SJSA1 (cell line): ENCODE measurements at regions not wholly inside any gene's neighbourhood (a gene's known extent, or its start where the extent isn't known, plus 50 kb on each side); places are given as distances from the start of the nearest gene placed in this dataset.

Experiments used
- DNase-seq, 2 experiments: peaks; one replicate each; pipeline ENCODE4 v3.0.0-alpha.2; 2015 to 2020; ENCODE audit warnings: low spot score in 2 of 2, low read depth in 1 of 2
- H3K27ac ChIP-seq: fragments of 250-450 bp; sonication (Bioruptor Pico); 2 replicates; pipeline ENCODE4 v1.5.1; 2020; ENCODE audit warnings: mild to moderate bottlenecking, moderate library complexity
- H3K27me3 ChIP-seq: fragments of 250-450 bp; sonication (Bioruptor Pico); replicated peaks from 2 replicates; pipeline ENCODE4 v1.5.1; 2020; ENCODE audit warnings: mild to moderate bottlenecking, moderate library complexity
- H3K36me3 ChIP-seq: fragments of 250-450 bp; sonication (Bioruptor Pico); 2 replicates; pipeline ENCODE4 v1.5.1; 2020; ENCODE audit warnings: mild to moderate bottlenecking
- H3K4me1 ChIP-seq: fragments of 250-450 bp; sonication (Bioruptor Pico); replicated peaks from 2 replicates; pipeline ENCODE4 v1.6.1; 2021; ENCODE audit warnings: mild to moderate bottlenecking
- H3K4me3 ChIP-seq: fragments of 250-450 bp; sonication (Bioruptor Pico); 2 replicates; pipeline ENCODE4 v1.5.1; 2020; ENCODE audit warnings: mild to moderate bottlenecking
- H3K9me3 ChIP-seq: fragments of 250-450 bp; sonication (Bioruptor Pico); replicated peaks from 2 replicates; pipeline ENCODE4 v1.5.1; 2020; ENCODE audit warnings: mild to moderate bottlenecking

- Histone ChIP-seq H3K9me3 (no peaks in the 10 kb centered on the region), H3K27ac (no peak overlapping the region), H3K4me1 (peaks cover 17% of the 10 kb centered on the region), H3K36me3 (no peaks in the 10 kb centered on the region), H3K4me3 (no peak overlapping the region), H3K27me3 (peaks cover 3% of the 10 kb centered on the region; the same call in 1 of the 2 replicates)
- no peak for DNase-seq
Measured at GRCh38 chr20:57883224-57883623, 173.4 kb upstream of the PMEPA1 start.

DNA sequence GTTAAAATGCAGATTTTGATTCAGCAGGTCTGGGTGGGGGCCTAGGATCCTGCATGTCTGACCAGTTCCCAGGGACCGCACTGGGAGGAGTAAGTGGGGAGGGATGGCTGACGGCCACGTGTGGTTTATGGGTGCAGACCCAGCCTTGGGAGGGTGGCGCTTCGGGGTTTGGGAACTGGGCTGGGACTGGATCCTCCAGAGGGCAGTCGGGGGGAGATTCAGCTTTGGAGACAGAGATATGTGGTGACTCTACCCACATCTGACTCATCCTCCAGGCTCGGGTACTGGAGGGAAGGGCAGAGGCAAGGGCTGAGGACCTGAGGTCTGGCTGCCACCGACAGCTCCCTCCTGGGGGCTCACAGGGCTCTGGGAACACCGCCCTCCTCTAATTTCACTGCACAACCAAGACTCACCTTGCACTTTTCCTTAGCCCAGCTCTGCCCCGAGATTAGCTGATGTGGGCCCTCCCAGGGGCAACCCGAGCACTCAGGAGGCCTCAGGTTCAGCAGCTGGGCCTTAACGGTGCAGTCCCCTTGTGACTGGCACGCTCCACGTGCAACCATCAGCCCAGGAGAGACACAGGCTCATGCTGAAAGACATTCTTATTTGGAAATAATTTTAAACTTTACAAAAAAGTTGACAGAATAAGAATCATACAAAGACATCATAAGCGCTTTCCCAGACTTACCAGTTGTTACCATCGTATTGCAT is 172.8 kb upstream of the PMEPA1 start:
- Histone ChIP-seq H3K27ac (no peak overlapping the region), H3K27me3 (peaks cover 3% of the 10 kb centered on the region; the same call in 1 of the 2 replicates), H3K4me1 (peaks cover 17% of the 10 kb centered on the region), H3K36me3 (no peaks in the 10 kb centered on the region), H3K9me3 (no peaks in the 10 kb centered on the region), H3K4me3 (no peak overlapping the region)
- DNase-seq = peak; percentile 33 to 69

- Histone ChIP-seq H3K27me3 (peaks cover 3% of the 10 kb centered on the region; the same call in 1 of the 2 replicates), H3K4me3 (no peak overlapping the region), H3K4me1 (peaks cover 17% of the 10 kb centered on the region), H3K27ac (no peak overlapping the region), H3K9me3 (no peaks in the 10 kb centered on the region), H3K36me3 (no peaks in the 10 kb centered on the region)
- peak in 1 of 2 experiments; percentile 23 for DNase-seq
Measured at GRCh38 chr20:57881466-57882385, 171.9 kb upstream of the PMEPA1 start.

GRCh38 chr20:57880571-57880892 is 170.7 kb upstream of the PMEPA1 start:
- Histone ChIP-seq H3K4me1 (peaks cover 17% of the 10 kb centered on the region), H3K27ac (no peak overlapping the region), H3K27me3 (peaks cover 3% of the 10 kb centered on the region; the same call in 1 of the 2 replicates), H3K36me3 (no peaks in the 10 kb centered on the region), H3K9me3 (no peaks in the 10 kb centered on the region), H3K4me3 (no peak overlapping the region)
- peak in 1 of 2 experiments; percentile 27 for DNase-seq

DNA sequence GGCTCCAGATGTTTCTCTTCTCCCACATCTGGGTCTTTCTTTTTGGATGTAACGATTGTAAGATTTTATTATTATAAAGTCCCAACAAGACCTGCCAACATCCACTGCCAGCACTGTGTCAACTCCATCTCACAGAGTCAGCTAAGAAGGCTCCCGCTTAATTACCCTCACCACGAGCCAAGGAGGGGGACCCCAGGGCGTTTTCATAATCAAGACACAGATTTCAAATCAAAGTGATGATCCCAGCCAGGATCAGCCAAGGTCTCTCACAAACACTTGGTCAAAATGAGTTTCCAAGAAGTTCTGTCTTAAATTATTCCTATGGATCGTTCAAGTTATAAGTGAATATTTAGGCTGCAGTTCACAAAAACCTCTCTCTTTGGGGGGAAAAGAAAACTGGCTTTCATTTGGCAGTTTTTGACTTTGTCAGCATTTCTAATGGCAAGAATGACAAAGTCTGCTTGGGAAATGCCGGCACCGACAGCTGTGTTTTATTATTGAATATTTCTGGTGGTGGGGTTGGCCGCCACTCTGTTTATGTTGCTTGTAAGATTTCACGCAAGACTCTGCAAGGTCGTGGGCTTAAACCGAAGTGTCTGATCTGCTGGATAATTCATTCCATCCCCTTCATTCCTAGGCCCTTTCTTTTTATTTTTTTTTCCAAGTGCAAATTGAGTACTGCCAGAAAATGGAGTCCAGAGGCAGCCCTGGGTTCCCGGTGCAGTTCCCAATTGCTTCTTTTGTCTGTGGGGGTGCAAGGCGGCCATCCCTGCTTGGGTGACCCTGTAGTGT is 170.2 kb upstream of the PMEPA1 start:
- no peaks in the 10 kb centered on the region for H3K9me3 ChIP-seq
- no peak overlapping the region for H3K4me3 ChIP-seq
- peaks cover 3% of the 10 kb centered on the region; the same call in 1 of the 2 replicates for H3K27me3 ChIP-seq
- peaks cover 17% of the 10 kb centered on the region for H3K4me1 ChIP-seq
- no peaks in the 10 kb centered on the region for H3K36me3 ChIP-seq
- no peak overlapping the region for H3K27ac ChIP-seq
- DNase-seq = peak in 1 of 2 experiments; percentile 16

GRCh38 chr20:57879437-57879778 is 169.6 kb upstream of the PMEPA1 start:
- peaks cover 17% of the 10 kb centered on the region for H3K4me1 ChIP-seq
- H3K27ac ChIP-seq = no peak overlapping the region
- no peaks in the 10 kb centered on the region for H3K36me3 ChIP-seq
- H3K9me3 ChIP-seq = no peaks in the 10 kb centered on the region
- peaks cover 3% of the 10 kb centered on the region; the same call in 1 of the 2 replicates for H3K27me3 ChIP-seq
- H3K4me3 ChIP-seq = no peak overlapping the region
- DNase-seq = peak in 1 of 2 experiments; percentile 10

DNA sequence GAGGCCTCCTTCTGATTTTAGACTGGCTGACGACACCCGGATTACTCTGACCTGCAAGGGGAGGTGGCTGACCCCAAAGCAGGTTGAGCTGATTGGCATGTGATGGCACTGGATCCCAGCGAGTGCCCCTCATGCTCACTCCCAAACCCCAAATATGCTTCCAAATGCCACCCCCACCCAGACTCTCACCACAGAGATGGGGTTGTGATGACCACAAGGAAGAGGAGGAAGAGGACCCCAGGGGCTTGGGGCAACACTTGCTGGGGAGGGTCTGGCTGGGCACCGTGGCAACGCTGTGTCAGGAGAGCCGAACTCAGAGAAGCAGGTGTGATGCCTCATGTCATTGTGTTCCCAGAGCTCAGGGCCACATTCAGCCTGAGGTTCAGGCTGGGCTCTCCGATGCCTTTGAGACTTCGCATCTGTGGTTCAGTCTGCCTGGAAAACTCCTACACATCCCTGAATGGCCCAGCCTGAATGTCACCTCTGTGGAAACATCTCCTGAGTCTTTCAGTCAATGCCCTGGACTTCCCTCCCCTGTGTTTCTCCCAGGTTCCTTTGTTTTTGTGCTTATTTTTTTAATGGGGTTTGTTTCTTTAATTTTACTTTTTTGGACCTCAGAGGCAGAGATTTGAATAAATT is 169.1 kb upstream of the PMEPA1 start:
- no peaks in the 10 kb centered on the region for H3K36me3 ChIP-seq
- H3K4me1 ChIP-seq = peaks cover 17% of the 10 kb centered on the region

DNA sequence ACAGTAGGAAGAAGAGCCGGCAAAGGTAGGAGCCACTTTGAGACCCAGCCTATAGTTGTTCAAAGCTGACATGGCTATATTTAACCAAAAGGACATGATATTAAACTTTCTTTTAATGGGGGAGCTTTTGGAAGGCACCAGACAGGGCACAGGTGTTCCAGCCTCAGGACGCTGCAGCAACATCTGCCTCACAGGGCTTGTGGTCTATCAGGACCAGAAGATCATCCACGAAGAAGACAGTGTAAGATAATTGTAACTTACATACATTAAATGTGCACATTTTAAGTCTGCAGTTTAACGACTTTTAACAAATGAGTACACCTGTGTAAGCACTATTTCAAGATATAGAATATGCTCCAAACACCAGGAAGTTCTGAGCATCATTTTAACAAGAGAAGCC is 168.2 kb upstream of the PMEPA1 start:
- H3K4me1 ChIP-seq = peaks cover 17% of the 10 kb centered on the region
- H3K4me3 ChIP-seq = no peak overlapping the region
- H3K36me3 ChIP-seq = no peaks in the 10 kb centered on the region
- no peak overlapping the region for H3K27ac ChIP-seq
- peaks cover 3% of the 10 kb centered on the region; the same call in 1 of the 2 replicates for H3K27me3 ChIP-seq
- DNase-seq = no peak
- H3K9me3 ChIP-seq = no peaks in the 10 kb centered on the region

More for the DNA sequence above, 169.1 kb upstream of the PMEPA1 start:
- H3K27me3 ChIP-seq = peaks cover 3% of the 10 kb centered on the region; the same call in 1 of the 2 replicates
- no peaks in the 10 kb centered on the region for H3K9me3 ChIP-seq
- no peak overlapping the region for H3K27ac ChIP-seq
- H3K4me3 ChIP-seq = no peak overlapping the region
- peak in 1 of 2 experiments; percentile 25 for DNase-seq

DNA sequence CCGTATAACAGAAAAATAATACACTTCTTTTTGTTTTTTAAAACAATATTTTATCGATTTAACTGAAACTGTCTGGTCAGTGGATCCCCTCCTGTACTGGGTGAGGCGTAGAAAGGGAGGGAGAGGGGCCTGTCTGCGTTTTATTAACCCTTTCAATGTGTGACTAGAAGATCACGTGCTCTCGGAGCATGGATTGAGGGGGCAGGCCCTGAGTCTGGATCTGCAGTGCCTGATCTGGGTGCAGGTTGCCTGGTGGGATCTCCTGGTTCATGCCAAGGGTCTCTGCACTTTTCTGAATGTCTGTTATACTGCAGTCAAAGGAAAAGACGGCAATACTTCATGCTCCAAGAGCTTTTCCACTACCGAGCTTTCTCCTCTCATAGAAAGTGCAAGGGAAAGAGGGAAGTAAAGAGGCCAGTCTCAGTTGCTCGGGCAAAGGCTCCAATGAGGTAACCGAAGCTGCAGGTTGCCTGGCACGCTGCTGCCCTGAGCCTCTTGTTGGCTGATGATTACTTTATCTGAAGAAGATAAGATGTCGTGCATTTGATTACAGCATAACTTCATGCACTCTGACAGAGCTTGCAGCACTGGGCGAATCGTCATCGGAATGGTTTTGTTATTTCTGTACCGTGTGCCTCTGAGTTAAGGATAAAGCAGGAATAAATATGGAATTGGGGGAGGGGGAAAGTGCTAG is 167.5 kb upstream of the PMEPA1 start:
- no peaks in the 10 kb centered on the region for H3K9me3 ChIP-seq
- H3K36me3 ChIP-seq = no peaks in the 10 kb centered on the region
- H3K4me3 ChIP-seq = no peak overlapping the region
- DNase-seq = peak in 1 of 2 experiments; percentile 18
- H3K27ac ChIP-seq = no peak overlapping the region
- peaks cover 3% of the 10 kb centered on the region; the same call in 1 of the 2 replicates for H3K27me3 ChIP-seq
- peaks cover 11% of the 10 kb centered on the region for H3K4me1 ChIP-seq

- no peaks in the 10 kb centered on the region for H3K36me3 ChIP-seq
- H3K4me3 ChIP-seq = no peak overlapping the region
- H3K9me3 ChIP-seq = no peaks in the 10 kb centered on the region
- peaks cover 9% of the 10 kb centered on the region for H3K4me1 ChIP-seq
- peak in 1 of 2 experiments; percentile 23 for DNase-seq
- no peak overlapping the region for H3K27ac ChIP-seq
- H3K27me3 ChIP-seq = peaks cover 3% of the 10 kb centered on the region; the same call in 1 of the 2 replicates
Measured at GRCh38 chr20:57876163-57876562, 166.3 kb upstream of the PMEPA1 start.

- no peak overlapping the region for H3K4me3 ChIP-seq
- H3K27me3 ChIP-seq = no peaks in the 10 kb centered on the region
- no peaks in the 10 kb centered on the region for H3K36me3 ChIP-seq
- DNase-seq = peak in 1 of 2 experiments; percentile 21
- H3K27ac ChIP-seq = no peak overlapping the region
- no peaks in the 10 kb centered on the region for H3K4me1 ChIP-seq
- H3K9me3 ChIP-seq = no peaks in the 10 kb centered on the region
Measured at GRCh38 chr20:57874141-57874540, 164.3 kb upstream of the PMEPA1 start.

DNA sequence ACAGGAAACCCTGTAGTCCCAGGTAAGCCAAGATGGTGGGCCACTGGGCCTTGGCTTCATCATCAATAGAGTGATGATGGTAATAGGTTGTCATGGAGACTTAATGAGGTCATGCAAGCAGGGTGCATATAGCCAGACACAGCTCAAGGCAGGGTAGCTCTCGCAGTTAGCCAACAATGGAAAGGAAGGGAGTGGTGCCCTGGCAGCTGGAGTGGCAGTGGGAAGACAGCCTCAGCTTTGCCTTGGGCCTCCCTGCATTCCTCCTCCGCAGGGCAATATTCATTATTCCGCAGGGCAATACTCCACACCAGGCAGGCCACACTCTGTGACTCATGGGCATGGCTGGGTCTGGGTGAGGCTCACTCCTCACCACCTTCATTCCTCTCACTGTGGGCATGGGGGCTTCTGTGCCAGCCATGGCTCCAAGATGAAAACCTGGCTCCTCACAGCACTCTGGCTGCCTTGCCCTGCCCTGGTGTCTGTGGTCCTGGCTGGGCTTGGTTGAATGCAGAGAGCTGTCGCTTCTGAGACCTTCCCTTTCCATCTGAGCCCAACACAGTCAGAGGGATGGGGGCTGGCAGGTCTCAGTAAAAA is 163.1 kb upstream of the PMEPA1 start:
- Histone ChIP-seq H3K27me3 (no peaks in the 10 kb centered on the region; the same call in 1 of the 2 replicates), H3K27ac (no peak overlapping the region), H3K4me3 (no peak overlapping the region), H3K4me1 (no peaks in the 10 kb centered on the region), H3K9me3 (no peaks in the 10 kb centered on the region), H3K36me3 (no peaks in the 10 kb centered on the region)
- DNase-seq = peak in 1 of 2 experiments; percentile 28
